ENCODE measurements at regions not wholly inside any gene's neighbourhood (a gene's known extent, or its start where the extent isn't known, plus 50 kb on each side); places are given as distances from the start of the nearest gene placed in this dataset.

- Mint-ChIP-seq H3K27me3 (peaks cover 0 to 12% of the 10 kb centered on the region in 2 donors), H3K4me1 (no peaks in the 10 kb centered on the region), H3K4me3 (no peak overlapping the region), H3K9me3 (peaks cover 4 to 10% of the 10 kb centered on the region in 2 donors), H3K27ac (no peak overlapping the region), H3K36me3 (peaks cover 0 to 4% of the 10 kb centered on the region in 2 donors)
- ATAC-seq (replicated peaks) = no peak
- no peak for DNase-seq
These were observed 370.5 kb downstream of the MN1 start for GRCh38 chr22:27431081-27431480.

GRCh38 chr22:27431896-27432295 is 369.7 kb downstream of the MN1 start:
- Mint-ChIP-seq H3K36me3 (peaks cover 0 to 4% of the 10 kb centered on the region in 2 donors), H3K4me1 (no peaks in the 10 kb centered on the region), H3K27me3 (peaks cover 0 to 15% of the 10 kb centered on the region in 2 donors), H3K4me3 (no peak overlapping the region), H3K9me3 (peaks cover 4 to 10% of the 10 kb centered on the region in 2 donors), H3K27ac (no peak overlapping the region)
- DNase-seq = no peak
- no peak for ATAC-seq (replicated peaks)

- H3K4me1 Mint-ChIP-seq = no peaks in the 10 kb centered on the region
- peaks cover 0 to 16% of the 10 kb centered on the region in 2 donors for H3K27me3 Mint-ChIP-seq
- DNase-seq = no peak
- H3K4me3 Mint-ChIP-seq = no peak overlapping the region
- no peak for ATAC-seq (replicated peaks)
- H3K9me3 Mint-ChIP-seq = peaks cover 2 to 6% of the 10 kb centered on the region in 2 donors
- no peak overlapping the region for H3K27ac Mint-ChIP-seq
- H3K36me3 Mint-ChIP-seq = peaks cover 0 to 2% of the 10 kb centered on the region in 2 donors
These were observed 368.5 kb downstream of the MN1 start for GRCh38 chr22:27433099-27433498.

GRCh38 chr22:27433585-27434190 is 367.9 kb downstream of the MN1 start:
- no peak for ATAC-seq (replicated peaks)
- no peak for DNase-seq
- Mint-ChIP-seq H3K9me3 (peaks cover 0 to 6% of the 10 kb centered on the region in 2 donors), H3K4me3 (no peak overlapping the region), H3K27me3 (peaks cover 0 to 12% of the 10 kb centered on the region in 2 donors), H3K4me1 (no peaks in the 10 kb centered on the region), H3K36me3 (no peaks in the 10 kb centered on the region), H3K27ac (no peak overlapping the region)

GRCh38 chr22:27434898-27435297 is 366.7 kb downstream of the MN1 start:
- Mint-ChIP-seq H3K4me1 (no peaks in the 10 kb centered on the region), H3K27me3 (peaks cover 7 to 20% of the 10 kb centered on the region in 2 donors), H3K4me3 (no peak overlapping the region), H3K9me3 (peaks cover 0 to 6% of the 10 kb centered on the region in 2 donors), H3K27ac (no peak overlapping the region), H3K36me3 (no peaks in the 10 kb centered on the region)
- ATAC-seq (replicated peaks) = no peak
- no peak for DNase-seq

GRCh38 chr22:27435844-27436576 is 365.5 kb downstream of the MN1 start:
- Mint-ChIP-seq H3K4me1 (no peaks in the 10 kb centered on the region), H3K27me3 (peaks cover 7 to 20% of the 10 kb centered on the region in 2 donors), H3K36me3 (no peaks in the 10 kb centered on the region), H3K27ac (no peak overlapping the region), H3K9me3 (peaks cover 0 to 6% of the 10 kb centered on the region in 2 donors), H3K4me3 (no peak overlapping the region)
- ATAC-seq (replicated peaks) = no peak
- DNase-seq = no peak

- Mint-ChIP-seq H3K4me1 (no peaks in the 10 kb centered on the region), H3K27ac (no peak overlapping the region), H3K36me3 (no peaks in the 10 kb centered on the region), H3K9me3 (peaks cover 0 to 6% of the 10 kb centered on the region in 2 donors), H3K27me3 (peaks cover 7 to 20% of the 10 kb centered on the region in 2 donors), H3K4me3 (no peak overlapping the region)
- no peak for ATAC-seq (replicated peaks)
- no peak for DNase-seq
These were observed 365.0 kb downstream of the MN1 start for GRCh38 chr22:27436591-27436990.

GRCh38 chr22:27437570-27437969 is 364.0 kb downstream of the MN1 start:
- peaks cover 7 to 20% of the 10 kb centered on the region in 2 donors for H3K27me3 Mint-ChIP-seq
- DNase-seq (no peak), ATAC-seq (replicated peaks) (no peak)
- H3K36me3 Mint-ChIP-seq = no peaks in the 10 kb centered on the region
- no peaks in the 10 kb centered on the region for H3K4me1 Mint-ChIP-seq
- H3K9me3 Mint-ChIP-seq = peaks cover 0 to 3% of the 10 kb centered on the region in 2 donors
- no peak overlapping the region for H3K4me3 Mint-ChIP-seq
- H3K27ac Mint-ChIP-seq = no peak overlapping the region

- no peak for DNase-seq
- H3K27me3 Mint-ChIP-seq = peaks cover 8 to 20% of the 10 kb centered on the region in 2 donors
- no peak for ATAC-seq (replicated peaks)
- H3K9me3 Mint-ChIP-seq = no peaks in the 10 kb centered on the region
- no peaks in the 10 kb centered on the region for H3K36me3 Mint-ChIP-seq
- H3K4me1 Mint-ChIP-seq = no peaks in the 10 kb centered on the region
- no peak overlapping the region for H3K4me3 Mint-ChIP-seq
- no peak overlapping the region for H3K27ac Mint-ChIP-seq
These were observed 363.1 kb downstream of the MN1 start for GRCh38 chr22:27438271-27438980.

GRCh38 chr22:27439131-27439530 is 362.4 kb downstream of the MN1 start:
- Mint-ChIP-seq H3K27ac (no peak overlapping the region), H3K36me3 (no peaks in the 10 kb centered on the region)

GRCh38 chr22:27440304-27440865 is 361.2 kb downstream of the MN1 start:
- no peak for ATAC-seq (replicated peaks)
- Mint-ChIP-seq H3K4me3 (no peak overlapping the region), H3K27me3 (peaks cover 14 to 16% of the 10 kb centered on the region in 2 donors), H3K9me3 (no peaks in the 10 kb centered on the region), H3K4me1 (no peaks in the 10 kb centered on the region), H3K36me3 (no peaks in the 10 kb centered on the region), H3K27ac (no peak overlapping the region)
- no peak for DNase-seq

More at GRCh38 chr22:27439131-27439530, 362.4 kb downstream of the MN1 start:
- DNase-seq = no peak
- Mint-ChIP-seq H3K27me3 (peaks cover 15 to 16% of the 10 kb centered on the region in 2 donors), H3K4me1 (no peaks in the 10 kb centered on the region), H3K9me3 (no peaks in the 10 kb centered on the region), H3K4me3 (no peak overlapping the region)
- no peak for ATAC-seq (replicated peaks)

GRCh38 chr22:27441706-27442475 is 359.7 kb downstream of the MN1 start:
- Mint-ChIP-seq H3K27me3 (peaks cover 11 to 16% of the 10 kb centered on the region in 2 donors), H3K27ac (no peak overlapping the region), H3K9me3 (no peaks in the 10 kb centered on the region), H3K4me1 (no peaks in the 10 kb centered on the region), H3K4me3 (no peak overlapping the region), H3K36me3 (no peaks in the 10 kb centered on the region)
- no peak for ATAC-seq (replicated peaks)
- DNase-seq = no peak

GRCh38 chr22:27443306-27443705 is 358.2 kb downstream of the MN1 start:
- H3K9me3 Mint-ChIP-seq = no peaks in the 10 kb centered on the region
- peaks cover 10 to 16% of the 10 kb centered on the region in 2 donors for H3K27me3 Mint-ChIP-seq
- ATAC-seq (replicated peaks) = no peak
- no peak for DNase-seq
- H3K4me1 Mint-ChIP-seq = no peaks in the 10 kb centered on the region
- H3K36me3 Mint-ChIP-seq = no peaks in the 10 kb centered on the region
- H3K4me3 Mint-ChIP-seq = no peak overlapping the region
- H3K27ac Mint-ChIP-seq = no peak overlapping the region

- DNase-seq (no peak), ATAC-seq (replicated peaks) (no peak)
- H3K27me3 Mint-ChIP-seq = peaks cover 3 to 10% of the 10 kb centered on the region in 2 donors
- H3K4me1 Mint-ChIP-seq = no peaks in the 10 kb centered on the region
- no peak overlapping the region for H3K4me3 Mint-ChIP-seq
- H3K9me3 Mint-ChIP-seq = peaks cover 6 to 7% of the 10 kb centered on the region in 2 donors
- no peak overlapping the region for H3K27ac Mint-ChIP-seq
- H3K36me3 Mint-ChIP-seq = no peaks in the 10 kb centered on the region
These were observed 355.7 kb downstream of the MN1 start for GRCh38 chr22:27445881-27446280.

All from stimulated activated naive B cell treated with anti-CD40 and anti-IgM and Interleukin-4, amounts not matched to agents 10 μg/mL and 1 μg/mL and 100 μg/mL, for 72 hours (primary cell).